NCI-H748 (cell line): ENCODE measurements at regions not wholly inside any gene's neighbourhood (a gene's known extent, or its start where the extent isn't known, plus 50 kb on each side); places are given as distances from the start of the nearest gene placed in this dataset.
"Not testable (repeated sequence)": the region's sequence is repeated elsewhere in the genome, so short reads cannot be mapped to it uniquely, and the experiment has no call there.

Experiments
- DNase-seq: peaks from one replicate; lab custom pipeline; 2025; ENCODE audit not compliant: unreplicated experiment; lab: John Stamatoyannopoulos, UW

GRCh38 chr12:5096241-5096924 is 52.7 kb downstream of the KCNA5 start:
- DNase-seq: no peak

- no peak for DNase-seq
Observed at GRCh38 chr12:5097786-5098185, 54.1 kb downstream of the KCNA5 start.

GRCh38 chr12:5099136-5099535 is 55.5 kb downstream of the KCNA5 start:
- no peak for DNase-seq

GRCh38 chr12:5099591-5099990 is 55.9 kb downstream of the KCNA5 start:
- DNase-seq: no peak

GRCh38 chr12:5101686-5102085 is 58.0 kb downstream of the KCNA5 start:
- DNase-seq: no peak

- DNase-seq: no peak
Observed at GRCh38 chr12:5102261-5102789, 58.6 kb downstream of the KCNA5 start.

- no peak for DNase-seq
Observed at GRCh38 chr12:5102806-5103205, 59.1 kb downstream of the KCNA5 start.

- no peak for DNase-seq
Observed at GRCh38 chr12:5110345-5110744, 66.7 kb downstream of the KCNA5 start.

GRCh38 chr12:5114436-5114835 is 70.8 kb downstream of the KCNA5 start:
- no peak for DNase-seq

GRCh38 chr12:5121784-5122183 is 78.1 kb downstream of the KCNA5 start:
- not testable (repeated sequence) for DNase-seq

GRCh38 chr12:5122256-5122831 is 78.7 kb downstream of the KCNA5 start:
- DNase-seq: peak; percentile 32

GRCh38 chr12:5123921-5124320 is 80.2 kb downstream of the KCNA5 start:
- DNase-seq: no peak

GRCh38 chr12:5124401-5124800 is 80.7 kb downstream of the KCNA5 start:
- peak; percentile 8 for DNase-seq

GRCh38 chr12:5134861-5135525 is 91.3 kb downstream of the KCNA5 start:
- no peak for DNase-seq

GRCh38 chr12:5138256-5138655 is 94.6 kb downstream of the KCNA5 start:
- DNase-seq: no peak

GRCh38 chr12:5138845-5139244 is 95.2 kb downstream of the KCNA5 start:
- DNase-seq: no peak

GRCh38 chr12:5139751-5140150 is 96.1 kb downstream of the KCNA5 start:
- no peak for DNase-seq

- no peak for DNase-seq
Observed at GRCh38 chr12:5140190-5140589, 96.5 kb downstream of the KCNA5 start.

- DNase-seq: no peak
Observed at GRCh38 chr12:5148880-5149279, 105.2 kb downstream of the KCNA5 start.

GRCh38 chr12:5154091-5154490 is 110.4 kb downstream of the KCNA5 start:
- DNase-seq: no peak

- no peak for DNase-seq
Observed at GRCh38 chr12:5155866-5156265, 112.2 kb downstream of the KCNA5 start.

GRCh38 chr12:5160827-5161226 is 117.1 kb downstream of the KCNA5 start:
- DNase-seq: no peak
